CD8-positive, alpha-beta memory T cell (primary cell): ENCODE measurements at regions not wholly inside any gene's neighbourhood (a gene's known extent, or its start where the extent isn't known, plus 50 kb on each side); places are given as distances from the start of the nearest gene placed in this dataset.
"Not testable (repeated sequence)": the region's sequence is repeated elsewhere in the genome, so short reads cannot be mapped to it uniquely, and the experiment has no call there.

Source experiments
- CTCF ChIA-PET: fragments of 350-600 bp; sonication (Branson Sonifier 250); formaldehyde crosslinking; loops from one replicate; lab custom pipeline; 2021; ENCODE audit warnings: antibody characterized with exemption; lab: Charles Lee
- POLR2A ChIA-PET: fragments of 350-600 bp; sonication (Branson Sonifier 250); formaldehyde crosslinking; loops from one replicate; lab custom pipeline; 2021; ENCODE audit warnings: antibody characterized with exemption; lab: Charles Lee
- DNase-seq, 5 donors: peaks; one replicate each; pipeline versions ENCODE4 v3.0.0 to v3.0.0-alpha.2; 2020 to 2022; ENCODE audit warnings: mixed read lengths in 1 of 5
- H3K27ac ChIP-seq: one replicate; pipeline ENCODE4 v1.7.0; 2013; ENCODE audit warnings: low read depth, mild to moderate bottlenecking, low read length, moderate library complexity
- H3K27me3 ChIP-seq: 2 replicates; pipeline ENCODE4 v1.7.0; 2013; ENCODE audit warnings: low read length, mild to moderate bottlenecking; ENCODE audit not compliant: insufficient read depth, poor library complexity, severe bottlenecking
- H3K36me3 ChIP-seq: 2 replicates; pipeline ENCODE4 v1.7.0; 2013; ENCODE audit warnings: mild to moderate bottlenecking, low read length, moderate library complexity; ENCODE audit not compliant: insufficient read depth
- H3K4me1 ChIP-seq: 2 replicates; pipeline ENCODE4 v1.7.0; 2013; ENCODE audit warnings: mild to moderate bottlenecking, low read length, moderate library complexity; ENCODE audit not compliant: insufficient read depth
- H3K4me3 ChIP-seq: 2 replicates; pipeline ENCODE4 v1.7.0; 2013; ENCODE audit warnings: mild to moderate bottlenecking, low read length
- H3K9me3 ChIP-seq: 2 replicates; pipeline ENCODE4 v1.7.0; 2013; ENCODE audit warnings: mild to moderate bottlenecking, low read length
- H3K27ac Mint-ChIP-seq, 8 donors: one replicate each; pipeline ENCODE4 v1.8.0; 2020 to 2021; ENCODE audit warnings: mixed read lengths in 8 of 8, mild to moderate bottlenecking in 6 of 8, inconsistent platforms in 3 of 8, moderate library complexity in 3 of 8
- H3K27me3 Mint-ChIP-seq, 2 donors: one replicate each; pipeline ENCODE4 v1.8.0; 2020 to 2021; ENCODE audit warnings: mixed read lengths in 2 of 2, mild to moderate bottlenecking in 1 of 2, moderate library complexity in 1 of 2
- H3K36me3 Mint-ChIP-seq, 3 donors: one replicate each; pipeline ENCODE4 v1.8.0; 2020 to 2021; ENCODE audit warnings: mixed read lengths in 3 of 3, inconsistent platforms in 1 of 3, mild to moderate bottlenecking in 1 of 3
- H3K4me1 Mint-ChIP-seq, 3 donors: one replicate each; pipeline ENCODE4 v1.8.0; 2020 to 2021; ENCODE audit warnings: mixed read lengths in 3 of 3, inconsistent platforms in 1 of 3, mild to moderate bottlenecking in 1 of 3
- H3K4me3 Mint-ChIP-seq, 7 donors: one replicate each; pipeline ENCODE4 v1.8.0; 2020 to 2021; ENCODE audit warnings: mixed read lengths in 7 of 7, mild to moderate bottlenecking in 6 of 7, moderate library complexity in 4 of 7, inconsistent platforms in 2 of 7
- H3K9me3 Mint-ChIP-seq, 5 donors: one replicate each; pipeline ENCODE4 v1.8.0; 2020 to 2022; ENCODE audit warnings: mixed read lengths in 5 of 5, mild to moderate bottlenecking in 3 of 5, moderate library complexity in 2 of 5, inconsistent platforms in 1 of 5

GRCh38 chr10:81575036-81575435 lies 300.0 kb upstream of the NRG3 start:
- H3K4me1 Mint-ChIP-seq, result no peaks in the 10 kb centered on the region
- peaks cover 6 to 27% (median 13%) of the 10 kb centered on the region in 5 donors for H3K9me3 Mint-ChIP-seq
- ChIA-PET CTCF (no interaction called here), POLR2A (no interaction called here)
- H3K36me3 ChIP-seq, result no peaks in the 10 kb centered on the region
- H3K27me3 ChIP-seq, result no peaks in the 10 kb centered on the region
- H3K27ac Mint-ChIP-seq, result no peak overlapping the region
- no peak for DNase-seq
- H3K36me3 Mint-ChIP-seq, result no peaks in the 10 kb centered on the region
- H3K4me3 Mint-ChIP-seq, result no peak overlapping the region
- H3K4me1 ChIP-seq, result no peaks in the 10 kb centered on the region
- H3K4me3 ChIP-seq, result no peak overlapping the region
- H3K27me3 Mint-ChIP-seq, result peaks cover 0 to 2% of the 10 kb centered on the region in 2 donors
- no peaks in the 10 kb centered on the region for H3K9me3 ChIP-seq
- H3K27ac ChIP-seq, result no peak overlapping the region

DNA sequence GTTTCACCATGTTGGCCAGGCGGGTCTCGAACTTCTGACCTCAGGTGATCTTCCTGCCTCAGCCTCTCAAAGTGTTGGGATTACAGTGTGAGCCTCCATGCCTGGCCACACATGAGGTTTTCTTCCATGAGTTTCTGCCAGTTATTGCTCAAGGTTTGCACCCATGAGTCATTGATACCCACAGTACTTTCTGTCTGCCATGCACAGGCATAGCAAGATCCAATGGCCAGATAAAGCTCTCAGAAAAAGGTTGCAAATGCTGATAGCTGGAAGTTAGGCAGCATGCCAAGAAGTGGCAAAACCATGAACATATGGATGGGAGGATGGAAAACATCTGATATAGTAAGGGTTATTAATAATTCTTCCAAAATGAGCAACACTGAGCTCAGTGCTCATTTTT lies 298.7 kb upstream of the NRG3 start:
- no peak overlapping the region for H3K4me3 Mint-ChIP-seq
- no peaks in the 10 kb centered on the region for H3K27me3 Mint-ChIP-seq
- ChIA-PET POLR2A (no interaction called here), CTCF (no interaction called here)
- no peaks in the 10 kb centered on the region for H3K4me1 Mint-ChIP-seq
- no peak for DNase-seq
- Histone ChIP-seq H3K4me1 (no peaks in the 10 kb centered on the region), H3K9me3 (no peaks in the 10 kb centered on the region), H3K27ac (no peak overlapping the region), H3K4me3 (no peak overlapping the region), H3K36me3 (no peaks in the 10 kb centered on the region), H3K27me3 (no peaks in the 10 kb centered on the region)
- H3K9me3 Mint-ChIP-seq, result peaks cover 6 to 27% (median 18%) of the 10 kb centered on the region in 5 donors
- H3K36me3 Mint-ChIP-seq, result no peaks in the 10 kb centered on the region
- H3K27ac Mint-ChIP-seq, result no peak overlapping the region

DNA sequence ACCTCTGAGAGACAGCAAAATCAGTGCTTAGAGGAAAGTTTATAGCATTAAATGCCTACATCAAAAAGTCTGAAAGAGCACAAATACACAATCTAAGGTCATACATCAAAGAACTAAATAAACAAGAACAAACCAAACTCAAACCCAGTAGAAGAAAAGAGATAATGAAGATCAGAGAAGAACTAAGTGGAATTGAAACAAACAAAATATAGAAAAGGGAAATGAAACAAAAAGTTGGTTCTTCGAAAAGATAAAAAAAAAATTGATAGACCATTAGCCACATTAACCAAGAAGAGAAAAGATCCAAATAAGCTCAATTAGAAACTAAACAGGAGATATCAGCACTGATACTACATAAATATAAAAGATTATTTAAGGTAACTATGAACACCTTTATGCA lies 280.0 kb upstream of the NRG3 start:
- peaks cover 6 to 46% (median 15%) of the 10 kb centered on the region in 5 donors for H3K9me3 Mint-ChIP-seq
- ChIA-PET CTCF (no interaction called here), POLR2A (no interaction called here)
- H3K27me3 Mint-ChIP-seq, result no peaks in the 10 kb centered on the region
- H3K4me3 Mint-ChIP-seq, result no peak overlapping the region
- no peaks in the 10 kb centered on the region for H3K4me1 Mint-ChIP-seq
- no peak overlapping the region for H3K27ac Mint-ChIP-seq
- H3K36me3 ChIP-seq, result no peaks in the 10 kb centered on the region
- DNase-seq, result no peak
- H3K4me1 ChIP-seq, result no peaks in the 10 kb centered on the region
- no peaks in the 10 kb centered on the region for H3K27me3 ChIP-seq
- no peak overlapping the region for H3K27ac ChIP-seq
- no peak overlapping the region for H3K4me3 ChIP-seq
- no peaks in the 10 kb centered on the region for H3K36me3 Mint-ChIP-seq
- H3K9me3 ChIP-seq, result no peaks in the 10 kb centered on the region

GRCh38 chr10:81600185-81600584 lies 274.8 kb upstream of the NRG3 start:
- H3K9me3 ChIP-seq, result no peaks in the 10 kb centered on the region
- Mint-ChIP-seq H3K36me3 (no peaks in the 10 kb centered on the region), H3K27ac (no peak overlapping the region), H3K4me1 (no peaks in the 10 kb centered on the region), H3K4me3 (no peak overlapping the region), H3K27me3 (no peaks in the 10 kb centered on the region), H3K9me3 (peaks cover 0 to 24% (median 10%) of the 10 kb centered on the region in 5 donors)
- H3K36me3 ChIP-seq, result no peaks in the 10 kb centered on the region
- H3K4me3 ChIP-seq, result no peak overlapping the region
- ChIA-PET CTCF (no interaction called here), POLR2A (no interaction called here)
- no peak for DNase-seq
- no peak overlapping the region for H3K27ac ChIP-seq
- no peaks in the 10 kb centered on the region for H3K4me1 ChIP-seq
- H3K27me3 ChIP-seq, result no peaks in the 10 kb centered on the region

DNA sequence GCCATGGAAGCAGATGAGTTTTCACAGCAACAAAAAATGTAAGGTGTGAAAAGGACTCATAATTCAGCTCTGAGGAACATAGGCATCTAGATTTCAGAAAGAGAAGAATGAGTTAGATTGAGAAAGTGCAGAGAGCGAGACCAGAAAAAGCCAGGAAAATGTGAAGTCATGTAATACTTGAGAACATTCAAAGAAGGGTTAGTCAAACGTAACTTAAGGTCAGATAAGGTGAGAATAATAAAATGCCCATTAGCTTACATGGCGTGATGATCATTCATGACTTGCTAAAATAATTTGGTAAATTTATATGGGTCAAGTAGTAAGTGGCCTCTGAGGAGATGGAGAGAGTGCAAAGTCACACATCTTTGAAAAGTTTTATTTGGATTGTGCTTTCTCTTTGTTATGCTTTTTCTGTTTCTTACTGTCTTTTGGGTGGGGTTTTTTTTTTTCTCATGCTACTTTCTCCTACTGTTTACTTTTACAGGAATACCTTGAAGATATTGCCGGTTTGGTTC lies 271.8 kb upstream of the NRG3 start:
- no peaks in the 10 kb centered on the region for H3K4me1 Mint-ChIP-seq
- H3K27me3 ChIP-seq, result no peaks in the 10 kb centered on the region
- H3K4me3 ChIP-seq, result no peak overlapping the region
- no peak overlapping the region for H3K4me3 Mint-ChIP-seq
- H3K36me3 ChIP-seq, result no peaks in the 10 kb centered on the region
- CTCF ChIA-PET, result no interaction called here
- POLR2A ChIA-PET, result no interaction called here
- no peaks in the 10 kb centered on the region for H3K4me1 ChIP-seq
- no peak for DNase-seq
- no peaks in the 10 kb centered on the region for H3K9me3 ChIP-seq
- H3K27me3 Mint-ChIP-seq, result no peaks in the 10 kb centered on the region
- H3K9me3 Mint-ChIP-seq, result peaks cover 0 to 15% (median 4%) of the 10 kb centered on the region in 5 donors
- no peaks in the 10 kb centered on the region for H3K36me3 Mint-ChIP-seq
- H3K27ac Mint-ChIP-seq, result no peak overlapping the region
- no peak overlapping the region for H3K27ac ChIP-seq

DNA sequence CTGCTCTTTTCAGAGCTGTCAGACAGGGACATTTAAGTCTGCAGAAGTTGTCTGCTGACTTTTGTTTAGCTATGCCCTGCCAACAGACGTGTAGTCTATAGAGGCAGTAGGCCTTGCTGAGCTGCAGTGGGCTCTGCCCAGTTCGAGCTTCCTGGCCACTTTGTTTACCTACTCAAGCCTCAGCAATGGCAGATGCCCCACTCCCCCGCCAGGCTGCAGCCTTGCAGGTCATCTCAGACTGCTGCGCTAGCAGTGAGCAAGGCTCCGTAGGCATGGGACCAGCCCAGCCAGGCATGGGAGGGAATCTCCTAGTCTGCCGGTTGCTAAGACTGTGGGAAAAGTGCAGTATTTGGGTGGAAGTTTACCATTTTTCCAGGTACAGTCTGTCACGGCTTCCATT lies 230.5 kb upstream of the NRG3 start:
- CTCF ChIA-PET, H3K9me3 ChIP-seq, H3K36me3 Mint-ChIP-seq, H3K4me1 ChIP-seq, H3K27ac ChIP-seq, DNase-seq, H3K4me3 ChIP-seq, H3K27me3 ChIP-seq, H3K27ac Mint-ChIP-seq, H3K36me3 ChIP-seq, H3K4me3 Mint-ChIP-seq, POLR2A ChIA-PET, H3K27me3 Mint-ChIP-seq, H3K4me1 Mint-ChIP-seq: not testable (repeated sequence)
- H3K9me3 Mint-ChIP-seq, result peaks cover 11 to 26% (median 20%) of the 10 kb centered on the region in 5 donors

GRCh38 chr10:81655986-81656385 lies 219.0 kb upstream of the NRG3 start:
- H3K4me3 ChIP-seq, result no peak overlapping the region
- CTCF ChIA-PET, result no interaction called here
- no peaks in the 10 kb centered on the region for H3K4me1 ChIP-seq
- H3K36me3 Mint-ChIP-seq, result no peaks in the 10 kb centered on the region
- POLR2A ChIA-PET, result no interaction called here
- no peaks in the 10 kb centered on the region for H3K36me3 ChIP-seq
- H3K9me3 Mint-ChIP-seq, result peaks cover 5 to 24% (median 11%) of the 10 kb centered on the region in 5 donors
- H3K27me3 ChIP-seq, result no peaks in the 10 kb centered on the region
- H3K9me3 ChIP-seq, result no peaks in the 10 kb centered on the region
- H3K27ac ChIP-seq, result no peak overlapping the region
- no peak overlapping the region for H3K4me3 Mint-ChIP-seq
- H3K4me1 Mint-ChIP-seq, result no peaks in the 10 kb centered on the region
- H3K27ac Mint-ChIP-seq, result no peak overlapping the region
- H3K27me3 Mint-ChIP-seq, result no peaks in the 10 kb centered on the region
- DNase-seq, result no peak

- Mint-ChIP-seq H3K36me3 (no peaks in the 10 kb centered on the region), H3K4me1 (no peaks in the 10 kb centered on the region), H3K4me3 (no peak overlapping the region), H3K27me3 (no peaks in the 10 kb centered on the region), H3K27ac (no peak overlapping the region), H3K9me3 (peaks cover 0 to 14% (median 7%) of the 10 kb centered on the region in 5 donors)
- POLR2A ChIA-PET, result no interaction called here
- Histone ChIP-seq H3K27me3 (no peaks in the 10 kb centered on the region), H3K9me3 (no peaks in the 10 kb centered on the region), H3K4me1 (no peaks in the 10 kb centered on the region), H3K4me3 (no peak overlapping the region), H3K36me3 (no peaks in the 10 kb centered on the region), H3K27ac (no peak overlapping the region)
- DNase-seq, result no peak
- CTCF ChIA-PET, result no interaction called here
Measured at GRCh38 chr10:81662837-81663236, 212.2 kb upstream of the NRG3 start.

- peaks cover 0 to 14% (median 10%) of the 10 kb centered on the region in 5 donors for H3K9me3 Mint-ChIP-seq
- H3K9me3 ChIP-seq, H3K4me3 Mint-ChIP-seq, H3K4me1 Mint-ChIP-seq, H3K27ac ChIP-seq, H3K4me3 ChIP-seq, H3K4me1 ChIP-seq, H3K27ac Mint-ChIP-seq, H3K36me3 ChIP-seq, CTCF ChIA-PET, H3K27me3 ChIP-seq, H3K36me3 Mint-ChIP-seq, POLR2A ChIA-PET, DNase-seq, H3K27me3 Mint-ChIP-seq: not testable (repeated sequence)
Measured at GRCh38 chr10:81664800-81665199, 210.2 kb upstream of the NRG3 start.
